ENCODE measurements at regions not wholly inside any gene's neighbourhood (a gene's known extent, or its start where the extent isn't known, plus 50 kb on each side); places are given as distances from the start of the nearest gene placed in this dataset.
A peak's percentile ranks its signal among the peaks of the same experiment; 100 is the strongest.
"Not testable (repeated sequence)": the region's sequence is repeated elsewhere in the genome, so short reads cannot be mapped to it uniquely, and the experiment has no call there.

DNA sequence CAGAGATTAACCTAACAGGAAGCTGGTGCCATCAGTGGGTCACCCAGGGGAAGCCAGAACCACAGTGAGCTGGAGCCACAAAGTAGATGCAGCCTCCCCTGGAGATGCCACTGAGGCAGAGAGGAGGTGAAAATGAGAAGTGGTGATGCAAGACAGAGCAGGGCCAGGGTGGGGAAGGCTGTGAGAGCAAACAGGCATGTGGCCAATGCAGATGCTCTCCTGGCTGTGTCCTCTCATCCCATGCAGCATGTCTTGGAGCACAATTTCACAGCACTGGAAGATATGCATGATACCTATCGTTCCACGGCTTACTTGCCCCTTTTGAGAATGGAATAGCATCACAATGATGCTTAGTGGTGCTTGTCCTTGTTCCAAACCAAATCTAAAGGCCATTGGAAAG, 126.3 kb downstream of the ABHD5 start:
- DNase-seq (ENCODE audit: low read depth) = no peak
- in situ Hi-C loops (cut with HindIII; ENCODE audit: low pct_unique_long_range_greater_than_20kb, low sequenced_read_pairs) = no loop called here

DNA sequence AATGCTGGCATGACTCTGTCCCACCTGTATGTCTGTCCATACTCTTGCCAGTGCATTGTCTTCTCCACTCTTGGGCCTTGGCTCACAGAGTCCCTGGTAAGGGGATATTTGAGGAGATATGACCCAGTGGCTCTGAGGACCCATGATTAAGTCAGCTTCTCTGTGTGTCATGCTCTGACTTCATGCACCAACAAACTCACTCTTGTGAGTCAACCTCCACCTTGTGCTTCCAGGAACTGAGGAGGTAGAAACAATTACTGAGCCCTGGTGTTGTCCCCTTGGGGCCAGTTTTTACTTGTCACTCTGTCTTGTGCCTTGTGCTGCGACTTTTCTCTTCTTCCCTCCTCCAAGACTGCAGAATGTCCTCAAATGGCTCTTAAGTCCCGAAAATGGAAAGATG, 127.1 kb downstream of the ABHD5 start:
- peak; percentile 28 for DNase-seq (ENCODE audit: low read depth)
- in situ Hi-C loops (cut with HindIII; ENCODE audit: low pct_unique_long_range_greater_than_20kb, low sequenced_read_pairs) = no loop called here

DNA sequence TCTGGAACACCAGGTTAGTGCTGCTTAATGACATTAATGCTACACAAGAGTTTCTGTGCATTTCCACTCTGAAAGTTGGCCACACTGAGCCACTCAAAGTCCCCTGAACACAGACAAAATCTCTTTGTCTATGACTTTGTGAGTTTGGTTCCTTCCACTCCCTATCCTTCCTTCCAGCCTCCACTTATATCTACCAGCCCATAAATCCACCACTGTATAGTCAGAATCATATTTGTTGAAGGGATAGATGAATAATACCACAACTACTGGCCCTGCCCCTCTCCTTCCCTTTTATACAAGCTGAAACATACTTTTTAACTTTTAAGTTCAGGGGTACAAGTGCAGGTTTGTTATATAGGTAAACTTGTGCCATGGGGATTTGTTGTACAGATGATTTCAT, 127.5 kb downstream of the ABHD5 start:
- DNase-seq (ENCODE audit: low read depth) = no peak
- in situ Hi-C loops (cut with HindIII; ENCODE audit: low pct_unique_long_range_greater_than_20kb, low sequenced_read_pairs) = no loop called here

GRCh38 chr3:43838009-43838758, 147.4 kb downstream of the ABHD5 start:
- DNase-seq (ENCODE audit: low read depth) = no peak
- in situ Hi-C loops (cut with HindIII; ENCODE audit: low pct_unique_long_range_greater_than_20kb, low sequenced_read_pairs) = no loop called here

GRCh38 chr3:43838877-43839276, 148.1 kb downstream of the ABHD5 start:
- no peak for DNase-seq (ENCODE audit: low read depth)
- in situ Hi-C loops (cut with HindIII; ENCODE audit: low pct_unique_long_range_greater_than_20kb, low sequenced_read_pairs) = no loop called here

DNA sequence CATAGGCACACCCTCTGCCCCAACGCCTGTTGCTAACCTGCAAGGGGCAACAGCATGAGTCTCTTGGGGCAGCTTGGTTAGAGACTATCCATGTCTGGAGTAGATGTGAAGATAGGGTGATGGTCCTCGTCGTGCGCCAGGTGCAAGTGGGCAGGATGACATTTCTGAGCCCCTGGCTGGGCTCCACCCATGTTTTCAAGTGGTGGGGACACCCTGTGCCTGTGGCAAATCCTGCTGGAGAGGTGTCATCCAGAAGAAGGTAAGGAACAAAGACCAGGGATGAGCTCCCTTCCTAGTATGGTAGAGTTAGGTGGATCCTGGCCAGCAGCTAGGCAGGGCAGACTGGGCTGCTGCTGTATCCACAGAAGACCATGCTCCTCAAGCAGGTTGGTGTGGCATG, 152.6 kb downstream of the ABHD5 start:
- no peak for DNase-seq (ENCODE audit: low read depth)
- in situ Hi-C loops (cut with HindIII; ENCODE audit: low pct_unique_long_range_greater_than_20kb, low sequenced_read_pairs) = no loop called here

DNA sequence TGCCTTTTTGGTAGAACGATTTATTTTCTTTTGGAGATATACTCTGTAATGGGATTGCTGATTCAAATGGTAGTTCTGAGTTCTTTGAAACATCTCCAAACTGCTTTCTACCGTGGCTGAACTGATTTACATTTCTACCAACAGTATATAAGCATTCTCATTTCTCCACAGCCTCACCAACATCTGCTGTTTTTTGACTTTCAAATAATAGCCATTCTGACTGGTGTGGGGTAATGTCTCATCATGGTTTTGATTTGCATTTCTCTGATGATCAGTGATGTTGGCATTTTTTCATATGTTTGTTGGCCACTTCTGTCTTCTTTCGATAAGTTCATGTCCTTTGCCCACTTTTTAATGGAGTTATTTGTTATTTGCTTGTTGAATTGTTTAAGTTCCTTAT, 154.0 kb downstream of the ABHD5 start:
- in situ Hi-C loops (cut with HindIII; ENCODE audit: low pct_unique_long_range_greater_than_20kb, low sequenced_read_pairs) = no loop called here
- DNase-seq (ENCODE audit: low read depth) = no peak

- in situ Hi-C loops (cut with HindIII; ENCODE audit: low pct_unique_long_range_greater_than_20kb, low sequenced_read_pairs); DNase-seq (ENCODE audit: low read depth): not testable (repeated sequence)
These were observed 154.8 kb downstream of the ABHD5 start for GRCh38 chr3:43845553-43845952.

- DNase-seq (ENCODE audit: low read depth) = no peak
- in situ Hi-C loops (cut with HindIII; ENCODE audit: low pct_unique_long_range_greater_than_20kb, low sequenced_read_pairs) = no loop called here
These were observed 161.3 kb downstream of the ABHD5 start for GRCh38 chr3:43852066-43852465.

GRCh38 chr3:43854283-43854682, 163.5 kb downstream of the ABHD5 start:
- DNase-seq (ENCODE audit: low read depth) = no peak
- in situ Hi-C loops (cut with HindIII; ENCODE audit: low pct_unique_long_range_greater_than_20kb, low sequenced_read_pairs) = no loop called here

DNA sequence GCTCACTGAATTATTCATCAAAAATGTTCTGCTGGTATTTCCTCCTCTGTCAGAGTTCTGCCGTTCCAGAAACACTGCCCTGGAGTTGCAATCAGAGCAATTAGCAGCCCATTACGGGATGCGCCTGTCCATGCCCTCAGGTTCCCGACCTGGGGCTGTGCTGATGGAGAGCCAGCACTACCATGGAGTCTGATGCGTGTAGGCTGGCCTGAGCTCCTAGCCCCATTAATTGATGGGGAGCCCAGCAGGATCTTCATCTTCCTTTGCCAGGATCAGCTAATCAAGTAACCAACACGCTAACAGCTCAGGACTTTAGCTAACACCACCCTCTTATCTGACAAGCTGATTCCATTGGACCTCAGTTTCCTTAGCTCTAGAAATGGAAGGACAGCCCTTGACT, 164.2 kb downstream of the ABHD5 start:
- in situ Hi-C loops (cut with HindIII; ENCODE audit: low pct_unique_long_range_greater_than_20kb, low sequenced_read_pairs) = no loop called here
- no peak for DNase-seq (ENCODE audit: low read depth)

GRCh38 chr3:43855674-43856299, 165.0 kb downstream of the ABHD5 start:
- in situ Hi-C loops (cut with HindIII; ENCODE audit: low pct_unique_long_range_greater_than_20kb, low sequenced_read_pairs) = no loop called here
- peak; percentile 28 for DNase-seq (ENCODE audit: low read depth)

DNA sequence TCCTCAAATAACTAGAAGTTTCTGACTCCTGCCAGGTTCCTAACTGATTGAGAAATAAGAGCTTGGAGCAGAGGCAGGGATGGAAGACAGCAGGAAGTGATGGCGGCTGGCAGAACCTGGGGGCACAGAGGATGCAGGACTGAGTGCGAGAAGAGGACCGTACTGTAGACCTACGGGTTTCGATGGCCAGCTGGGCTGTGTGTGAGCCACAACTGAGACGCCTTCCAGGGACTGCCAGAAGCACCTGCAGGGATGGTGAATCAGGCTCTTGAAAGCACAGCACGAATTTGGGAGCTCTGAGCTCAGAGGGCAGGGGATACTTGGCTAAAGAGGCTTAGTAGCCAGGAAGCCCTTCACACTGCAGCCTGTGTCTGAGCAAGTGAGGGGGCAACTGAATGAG, 165.6 kb downstream of the ABHD5 start:
- no peak for DNase-seq (ENCODE audit: low read depth)
- in situ Hi-C loops (cut with HindIII; ENCODE audit: low pct_unique_long_range_greater_than_20kb, low sequenced_read_pairs) = no loop called here

DNA sequence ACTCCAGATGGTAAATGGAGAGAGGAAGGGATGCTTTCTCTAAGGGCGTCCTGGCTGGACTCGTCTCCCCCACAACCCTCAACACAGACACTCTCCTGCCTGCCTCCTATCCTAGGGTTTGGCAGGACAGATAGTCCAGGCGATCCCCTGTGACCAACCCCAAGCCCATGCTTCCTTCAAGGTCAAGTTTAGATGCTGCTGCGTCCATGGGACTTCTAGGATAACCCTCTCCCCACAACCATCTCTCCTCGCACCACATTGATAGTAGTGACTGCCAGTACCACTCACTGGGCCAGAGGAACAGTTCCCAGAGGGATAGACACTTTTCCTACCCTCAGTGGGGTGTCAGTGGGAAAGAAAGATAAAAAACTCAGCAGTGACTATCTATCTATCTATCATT, 166.0 kb downstream of the ABHD5 start:
- DNase-seq (ENCODE audit: low read depth) = no peak
- in situ Hi-C loops (cut with HindIII; ENCODE audit: low pct_unique_long_range_greater_than_20kb, low sequenced_read_pairs) = no loop called here

- DNase-seq (ENCODE audit: low read depth) = no peak
- in situ Hi-C loops (cut with HindIII; ENCODE audit: low pct_unique_long_range_greater_than_20kb, low sequenced_read_pairs) = no loop called here
These were observed 166.9 kb downstream of the ABHD5 start for GRCh38 chr3:43857361-43858293.

GRCh38 chr3:43858294-43858701, 167.6 kb downstream of the ABHD5 start:
- no peak for DNase-seq (ENCODE audit: low read depth)
- in situ Hi-C loops (cut with HindIII; ENCODE audit: low pct_unique_long_range_greater_than_20kb, low sequenced_read_pairs) = no loop called here

GRCh38 chr3:43859766-43860165, 169.0 kb downstream of the ABHD5 start:
- in situ Hi-C loops (cut with HindIII; ENCODE audit: low pct_unique_long_range_greater_than_20kb, low sequenced_read_pairs) = no loop called here
- no peak for DNase-seq (ENCODE audit: low read depth)

GRCh38 chr3:43861635-43862034, 170.9 kb downstream of the ABHD5 start:
- in situ Hi-C loops (cut with HindIII; ENCODE audit: low pct_unique_long_range_greater_than_20kb, low sequenced_read_pairs) = no loop called here
- DNase-seq (ENCODE audit: low read depth) = no peak

- DNase-seq (ENCODE audit: low read depth) = no peak
- in situ Hi-C loops (cut with HindIII; ENCODE audit: low pct_unique_long_range_greater_than_20kb, low sequenced_read_pairs) = no loop called here
These were observed 171.7 kb downstream of the ABHD5 start for GRCh38 chr3:43862470-43862869.
